ENCODE measurements at regions not wholly inside any gene's neighbourhood (a gene's known extent, or its start where the extent isn't known, plus 50 kb on each side); places are given as distances from the start of the nearest gene placed in this dataset.

- ChIA-PET POLR2A (ENCODE audit: low non-redundant PET) (no interaction called here), CTCF (interaction anchor here (1.0 kb wide), 1 partner anchor 10 kb away, joined by 4 read pairs; no protein-coding TSS in a partner anchor)
- DNase-seq (ENCODE audit: low spot score): no peak
- H3K27ac ChIP-seq: peak overlapping the region; percentile 53
- TF ChIP-seq CTCF (conservative IDR thresholded peaks at IDR 0.05; ENCODE audit: low read depth): no peak
These were observed 88.9 kb upstream of the TOP3B start for GRCh38 chr22:22071455-22071854.

- ChIA-PET POLR2A (ENCODE audit: low non-redundant PET) (interaction anchor here (1.2 kb wide), 1 partner anchor 41 kb away, joined by 4 read pairs; no protein-coding TSS in a partner anchor), CTCF (interaction anchor here (0.6 to 1.0 kb wide), 3 partner anchors 9 to 270 kb away, joined by 3 to 6 read pairs (median 4); no protein-coding TSS in a partner anchor)
- peak overlapping the region; percentile 96 for H3K27ac ChIP-seq
- DNase-seq (ENCODE audit: low spot score): peak; percentile 68
- no peak for TF ChIP-seq CTCF (conservative IDR thresholded peaks at IDR 0.05; ENCODE audit: low read depth)
These were observed 87.8 kb upstream of the TOP3B start for GRCh38 chr22:22070371-22070824.

- no peak for DNase-seq (ENCODE audit: low spot score)
- no peak for TF ChIP-seq CTCF (conservative IDR thresholded peaks at IDR 0.05; ENCODE audit: low read depth)
- POLR2A ChIA-PET (ENCODE audit: low non-redundant PET): interaction anchor here (1.2 kb wide), 1 partner anchor 41 kb away, joined by 4 read pairs; no protein-coding TSS in a partner anchor
- CTCF ChIA-PET: interaction anchor here (0.6 to 0.9 kb wide), 2 partner anchors 9 to 271 kb away, joined by 3 to 6 read pairs; no protein-coding TSS in a partner anchor
- H3K27ac ChIP-seq: peak overlapping the region; percentile 96
These were observed 87.1 kb upstream of the TOP3B start for GRCh38 chr22:22069450-22070370.

GRCh38 chr22:22068657-22069056, 86.1 kb upstream of the TOP3B start:
- ChIA-PET CTCF (no interaction called here), POLR2A (ENCODE audit: low non-redundant PET) (no interaction called here)
- DNase-seq (ENCODE audit: low spot score): no peak
- H3K27ac ChIP-seq: no peak overlapping the region
- TF ChIP-seq CTCF (conservative IDR thresholded peaks at IDR 0.05; ENCODE audit: low read depth): no peak

- no peak for TF ChIP-seq CTCF (conservative IDR thresholded peaks at IDR 0.05; ENCODE audit: low read depth)
- no peak overlapping the region for H3K27ac ChIP-seq
- CTCF ChIA-PET: no interaction called here
- no peak for DNase-seq (ENCODE audit: low spot score)
- POLR2A ChIA-PET (ENCODE audit: low non-redundant PET): no interaction called here
These were observed 85.4 kb upstream of the TOP3B start for GRCh38 chr22:22068025-22068424.

GRCh38 chr22:22067192-22067591, 84.6 kb upstream of the TOP3B start:
- ChIA-PET POLR2A (ENCODE audit: low non-redundant PET) (no interaction called here), CTCF (no interaction called here)
- no peak for TF ChIP-seq CTCF (conservative IDR thresholded peaks at IDR 0.05; ENCODE audit: low read depth)
- H3K27ac ChIP-seq: no peak overlapping the region
- DNase-seq (ENCODE audit: low spot score): no peak
